ENCODE measurements at regions not wholly inside any gene's neighbourhood (a gene's known extent, or its start where the extent isn't known, plus 50 kb on each side); places are given as distances from the start of the nearest gene placed in this dataset.

- no peak overlapping the region for H2BK120ac ChIP-seq (ENCODE audit: insufficient read depth, low read length, poor library complexity)
- H3K36me3 ChIP-seq (ENCODE audit: control insufficient read depth in 1 of 2, insufficient read depth in 2 of 2, low read length in 2 of 2) = no peaks in the 10 kb centered on the region
- H3K23ac ChIP-seq (ENCODE audit: low read length) = no peak overlapping the region
- H3K9me3 ChIP-seq (ENCODE audit: insufficient read depth, low read depth, low read length) = peaks cover 2% of the 10 kb centered on the region
- no peak overlapping the region for H2BK5ac ChIP-seq (ENCODE audit: low read depth, low read length, poor library complexity)
- H3K27ac ChIP-seq (ENCODE audit: low read depth, low read length) = no peak overlapping the region
- DNase-seq = no peak
- H3K4me2 ChIP-seq (ENCODE audit: low read length) = no peak overlapping the region
- no peak overlapping the region for H3K4ac ChIP-seq (ENCODE audit: low read depth, low read length)
- no peak overlapping the region for H3K4me3 ChIP-seq (ENCODE audit: low read depth, low read length)
- no peak overlapping the region for H3K18ac ChIP-seq (ENCODE audit: low read length)
- no peak overlapping the region for H3K9ac ChIP-seq (ENCODE audit: low read length)
- no peaks in the 10 kb centered on the region for H3K27me3 ChIP-seq (ENCODE audit: insufficient read depth, low read length)
- H2BK12ac ChIP-seq (ENCODE audit: low read length) = no peak overlapping the region
- H4K12ac ChIP-seq (ENCODE audit: low read depth, low read length) = no peak overlapping the region
- no peak overlapping the region for H3K14ac ChIP-seq (ENCODE audit: low read length)
- H3K4me1 ChIP-seq (ENCODE audit: control insufficient read depth in 1 of 2, insufficient read depth in 2 of 2, low read length in 2 of 2) = no peaks in the 10 kb centered on the region
- H4K8ac ChIP-seq (ENCODE audit: low read depth, low read length) = no peak overlapping the region
- no peak overlapping the region for H2AK5ac ChIP-seq (ENCODE audit: low read length)
- H4K91ac ChIP-seq (ENCODE audit: low read depth, low read length) = no peak overlapping the region
- H3K79me1 ChIP-seq (ENCODE audit: low read length) = no peaks in the 10 kb centered on the region
- no CpG with 5 or more reads among the region's 5 CpGs for WGBS (ENCODE audit: extremely low coverage, insufficient coverage, insufficient read length)
- no peak overlapping the region for H2AFZ ChIP-seq (ENCODE audit: insufficient read depth, low read length, poor library complexity)
- no peaks in the 10 kb centered on the region for H3K79me2 ChIP-seq (ENCODE audit: control insufficient read depth, insufficient read depth, low read length, poor library complexity)
Observed at GRCh38 chr10:15451137-15452094, 80.3 kb upstream of the FAM171A1 start.

- H3K79me1 ChIP-seq (ENCODE audit: low read length) = no peaks in the 10 kb centered on the region
- no peak overlapping the region for H4K91ac ChIP-seq (ENCODE audit: low read depth, low read length)
Observed at GRCh38 chr10:15448598-15448997, 77.5 kb upstream of the FAM171A1 start.

GRCh38 chr10:15445006-15445390 is 73.9 kb upstream of the FAM171A1 start:
- Histone ChIP-seq H3K79me2 (ENCODE audit: control insufficient read depth, insufficient read depth, low read length, poor library complexity) (no peaks in the 10 kb centered on the region), H2BK5ac (ENCODE audit: low read depth, low read length, poor library complexity) (no peak overlapping the region), H3K18ac (ENCODE audit: low read length) (no peak overlapping the region), H2AK5ac (ENCODE audit: low read length) (no peak overlapping the region), H4K12ac (ENCODE audit: low read depth, low read length) (no peak overlapping the region), H3K9me3 (ENCODE audit: insufficient read depth, low read depth, low read length) (peaks cover 2% of the 10 kb centered on the region), H3K36me3 (ENCODE audit: control insufficient read depth in 1 of 2, insufficient read depth in 2 of 2, low read length in 2 of 2) (no peaks in the 10 kb centered on the region), H3K4me2 (ENCODE audit: low read length) (no peak overlapping the region), H3K4me1 (ENCODE audit: control insufficient read depth in 1 of 2, insufficient read depth in 2 of 2, low read length in 2 of 2) (peaks cover 3 to 4% of the 10 kb centered on the region in 2 experiments), H2BK120ac (ENCODE audit: insufficient read depth, low read length, poor library complexity) (no peak overlapping the region), H3K9ac (ENCODE audit: low read length) (no peak overlapping the region), H3K27ac (ENCODE audit: low read depth, low read length) (no peak overlapping the region), H3K23ac (ENCODE audit: low read length) (no peak overlapping the region), H4K8ac (ENCODE audit: low read depth, low read length) (no peak overlapping the region), H2AFZ (ENCODE audit: insufficient read depth, low read length, poor library complexity) (no peak overlapping the region), H3K4ac (ENCODE audit: low read depth, low read length) (no peak overlapping the region), H3K79me1 (ENCODE audit: low read length) (no peaks in the 10 kb centered on the region), H2BK12ac (ENCODE audit: low read length) (no peak overlapping the region), H3K14ac (ENCODE audit: low read length) (no peak overlapping the region), H4K91ac (ENCODE audit: low read depth, low read length) (no peak overlapping the region), H3K27me3 (ENCODE audit: insufficient read depth, low read length) (no peaks in the 10 kb centered on the region), H3K4me3 (ENCODE audit: low read depth, low read length) (no peak overlapping the region)
- no CpG with 5 or more reads among the region's 1 CpG for WGBS (ENCODE audit: extremely low coverage, insufficient coverage, insufficient read length)
- no peak for DNase-seq

More at GRCh38 chr10:15448598-15448997, 77.5 kb upstream of the FAM171A1 start:
- peaks cover 2% of the 10 kb centered on the region for H3K9me3 ChIP-seq (ENCODE audit: insufficient read depth, low read depth, low read length)
- no peak overlapping the region for H3K23ac ChIP-seq (ENCODE audit: low read length)
- no peaks in the 10 kb centered on the region for H3K36me3 ChIP-seq (ENCODE audit: control insufficient read depth in 1 of 2, insufficient read depth in 2 of 2, low read length in 2 of 2)
- H3K14ac ChIP-seq (ENCODE audit: low read length) = no peak overlapping the region
- no CpG with 5 or more reads among the region's 9 CpGs for WGBS (ENCODE audit: extremely low coverage, insufficient coverage, insufficient read length)
- no peak overlapping the region for H3K9ac ChIP-seq (ENCODE audit: low read length)
- no peak overlapping the region for H3K4me3 ChIP-seq (ENCODE audit: low read depth, low read length)
- H3K27ac ChIP-seq (ENCODE audit: low read depth, low read length) = no peak overlapping the region
- no peaks in the 10 kb centered on the region for H3K79me2 ChIP-seq (ENCODE audit: control insufficient read depth, insufficient read depth, low read length, poor library complexity)
- no peak for DNase-seq
- no peak overlapping the region for H3K18ac ChIP-seq (ENCODE audit: low read length)
- H4K12ac ChIP-seq (ENCODE audit: low read depth, low read length) = no peak overlapping the region
- H2BK5ac ChIP-seq (ENCODE audit: low read depth, low read length, poor library complexity) = no peak overlapping the region
- H3K4ac ChIP-seq (ENCODE audit: low read depth, low read length) = no peak overlapping the region
- no peak overlapping the region for H2BK120ac ChIP-seq (ENCODE audit: insufficient read depth, low read length, poor library complexity)
- H4K8ac ChIP-seq (ENCODE audit: low read depth, low read length) = no peak overlapping the region
- H3K4me2 ChIP-seq (ENCODE audit: low read length) = no peak overlapping the region
- H2AFZ ChIP-seq (ENCODE audit: insufficient read depth, low read length, poor library complexity) = no peak overlapping the region
- H2AK5ac ChIP-seq (ENCODE audit: low read length) = no peak overlapping the region
- no peaks in the 10 kb centered on the region for H3K27me3 ChIP-seq (ENCODE audit: insufficient read depth, low read length)
- H2BK12ac ChIP-seq (ENCODE audit: low read length) = no peak overlapping the region
- H3K4me1 ChIP-seq (ENCODE audit: control insufficient read depth in 1 of 2, insufficient read depth in 2 of 2, low read length in 2 of 2) = peaks cover 0 to 4% of the 10 kb centered on the region in 2 experiments

GRCh38 chr10:15444105-15445005 is 73.3 kb upstream of the FAM171A1 start:
- H2BK12ac ChIP-seq (ENCODE audit: low read length) = no peak overlapping the region
- H2BK120ac ChIP-seq (ENCODE audit: insufficient read depth, low read length, poor library complexity) = no peak overlapping the region
- H3K18ac ChIP-seq (ENCODE audit: low read length) = no peak overlapping the region
- H3K4me3 ChIP-seq (ENCODE audit: low read depth, low read length) = no peak overlapping the region
- no peak overlapping the region for H3K14ac ChIP-seq (ENCODE audit: low read length)
- H2BK5ac ChIP-seq (ENCODE audit: low read depth, low read length, poor library complexity) = no peak overlapping the region
- DNase-seq = no peak
- no peak overlapping the region for H2AK5ac ChIP-seq (ENCODE audit: low read length)
- no peak overlapping the region for H3K4ac ChIP-seq (ENCODE audit: low read depth, low read length)
- H3K36me3 ChIP-seq (ENCODE audit: control insufficient read depth in 1 of 2, insufficient read depth in 2 of 2, low read length in 2 of 2) = no peaks in the 10 kb centered on the region
- no peak overlapping the region for H3K27ac ChIP-seq (ENCODE audit: low read depth, low read length)
- H3K9ac ChIP-seq (ENCODE audit: low read length) = no peak overlapping the region
- WGBS (ENCODE audit: extremely low coverage, insufficient coverage, insufficient read length) = no CpG with 5 or more reads among the region's 8 CpGs
- H3K79me1 ChIP-seq (ENCODE audit: low read length) = peaks cover 4% of the 10 kb centered on the region
- H2AFZ ChIP-seq (ENCODE audit: insufficient read depth, low read length, poor library complexity) = no peak overlapping the region
- H3K4me2 ChIP-seq (ENCODE audit: low read length) = peak overlapping the region; percentile 14
- no peak overlapping the region for H4K8ac ChIP-seq (ENCODE audit: low read depth, low read length)
- H4K12ac ChIP-seq (ENCODE audit: low read depth, low read length) = no peak overlapping the region
- H3K79me2 ChIP-seq (ENCODE audit: control insufficient read depth, insufficient read depth, low read length, poor library complexity) = no peaks in the 10 kb centered on the region
- H3K4me1 ChIP-seq (ENCODE audit: control insufficient read depth in 1 of 2, insufficient read depth in 2 of 2, low read length in 2 of 2) = peaks cover 3 to 4% of the 10 kb centered on the region in 2 experiments
- H3K23ac ChIP-seq (ENCODE audit: low read length) = no peak overlapping the region
- no peak overlapping the region for H4K91ac ChIP-seq (ENCODE audit: low read depth, low read length)
- H3K9me3 ChIP-seq (ENCODE audit: insufficient read depth, low read depth, low read length) = peaks cover 2% of the 10 kb centered on the region
- no peaks in the 10 kb centered on the region for H3K27me3 ChIP-seq (ENCODE audit: insufficient read depth, low read length)
